Effector CD4-positive, alpha-beta T cell (primary cell): ENCODE measurements at regions not wholly inside any gene's neighbourhood (a gene's known extent, or its start where the extent isn't known, plus 50 kb on each side); places are given as distances from the start of the nearest gene placed in this dataset.
A peak's percentile ranks its signal among the peaks of the same experiment; 100 is the strongest.

Experiments used
- DNase-seq: peaks from one replicate; pipeline ENCODE4 v3.0.0-alpha.2; 2020

GRCh38 chr17:34156741-34157589, 98.1 kb upstream of the CCL2 start:
- no peak for DNase-seq

GRCh38 chr17:34161690-34162089, 93.4 kb upstream of the CCL2 start:
- DNase-seq: no peak

- no peak for DNase-seq
These were observed 92.0 kb upstream of the CCL2 start for GRCh38 chr17:34163123-34163522.

- DNase-seq: no peak
These were observed 91.4 kb upstream of the CCL2 start for GRCh38 chr17:34163646-34164045.

GRCh38 chr17:34164837-34165236, 90.2 kb upstream of the CCL2 start:
- no peak for DNase-seq

GRCh38 chr17:34166352-34166751, 88.7 kb upstream of the CCL2 start:
- DNase-seq: no peak

GRCh38 chr17:34167354-34167753, 87.7 kb upstream of the CCL2 start:
- DNase-seq: no peak

GRCh38 chr17:34168989-34169388, 86.1 kb upstream of the CCL2 start:
- DNase-seq: no peak

- no peak for DNase-seq
These were observed 85.6 kb upstream of the CCL2 start for GRCh38 chr17:34169496-34169895.

- DNase-seq: peak; percentile 10
These were observed 83.8 kb upstream of the CCL2 start for GRCh38 chr17:34171245-34171818.

GRCh38 chr17:34172390-34172918, 82.6 kb upstream of the CCL2 start:
- DNase-seq: no peak

- DNase-seq: no peak
These were observed 81.8 kb upstream of the CCL2 start for GRCh38 chr17:34173241-34173640.

GRCh38 chr17:34174496-34174895, 80.6 kb upstream of the CCL2 start:
- DNase-seq: no peak

GRCh38 chr17:34176440-34176839, 78.6 kb upstream of the CCL2 start:
- DNase-seq: no peak

- no peak for DNase-seq
These were observed 77.4 kb upstream of the CCL2 start for GRCh38 chr17:34177642-34178041.

- DNase-seq: no peak
These were observed 77.0 kb upstream of the CCL2 start for GRCh38 chr17:34178092-34178491.

GRCh38 chr17:34182036-34182803, 72.9 kb upstream of the CCL2 start:
- no peak for DNase-seq

- no peak for DNase-seq
These were observed 59.1 kb upstream of the CCL2 start for GRCh38 chr17:34195987-34196386.

GRCh38 chr17:34198519-34198918, 56.6 kb upstream of the CCL2 start:
- DNase-seq: no peak

- no peak for DNase-seq
These were observed 55.6 kb upstream of the CCL2 start for GRCh38 chr17:34199454-34199853.

GRCh38 chr17:34199932-34200534, 55.1 kb upstream of the CCL2 start:
- peak; percentile 65 for DNase-seq

GRCh38 chr17:34201225-34201624, 53.9 kb upstream of the CCL2 start:
- DNase-seq: no peak

GRCh38 chr17:34201767-34202166, 53.3 kb upstream of the CCL2 start:
- DNase-seq: no peak
